Urinary bladder (tissue), 3 donors: ENCODE measurements at regions not wholly inside any gene's neighbourhood (a gene's known extent, or its start where the extent isn't known, plus 50 kb on each side); places are given as distances from the start of the nearest gene placed in this dataset.

Experiments
- DNase-seq: peaks from one replicate; pipeline ENCODE4 v3.0.0-alpha.2; 2015; ENCODE audit errors: extremely low spot score
- H3K27ac ChIP-seq: one replicate; pipeline ENCODE4 v1.5.1; 2013; ENCODE audit warnings: low read depth, mild to moderate bottlenecking, moderate library complexity
- H3K36me3 ChIP-seq: one replicate; pipeline ENCODE4 v1.6.1; 2013; ENCODE audit warnings: mild to moderate bottlenecking, moderate library complexity; ENCODE audit not compliant: insufficient read depth
- H3K4me1 ChIP-seq: one replicate; pipeline ENCODE4 v1.6.1; 2013; ENCODE audit warnings: mild to moderate bottlenecking, moderate library complexity; ENCODE audit not compliant: insufficient read depth
- H3K4me3 ChIP-seq: one replicate; pipeline ENCODE4 v1.5.1; 2013; ENCODE audit warnings: low read depth, low read length
- WGBS: extraction: QIAGEN DNeasy Blood & Tissue Kit; methylation state at CpG from one replicate; pipeline ENCODE4 v1.1.7; 2013; 5-methylcytosine and 5-hydroxymethylcytosine counted together
- donor health status: healthy with polysubstance abuse.
- donor health status: healthy.

GRCh38 chr14:98348505-98348904 lies 923.5 kb downstream of the BCL11B start:
- no peak overlapping the region for H3K4me3 ChIP-seq
- no peaks in the 10 kb centered on the region for H3K4me1 ChIP-seq
- 79% methylated on average over 3 of the region's 3 CpGs for WGBS
- no peak overlapping the region for H3K27ac ChIP-seq
- no peaks in the 10 kb centered on the region for H3K36me3 ChIP-seq
- DNase-seq: no peak

- WGBS: 80% methylated on average over 2 of the region's 2 CpGs
- DNase-seq: no peak
Measured at GRCh38 chr14:98350213-98350612, 921.8 kb downstream of the BCL11B start.

GRCh38 chr14:98364961-98365360 lies 907.0 kb downstream of the BCL11B start:
- Histone ChIP-seq H3K4me3 (no peak overlapping the region), H3K4me1 (no peaks in the 10 kb centered on the region), H3K27ac (no peak overlapping the region), H3K36me3 (no peaks in the 10 kb centered on the region)
- WGBS: 73% methylated on average over 1 of the region's 1 CpG
- no peak for DNase-seq

More at GRCh38 chr14:98350213-98350612, 921.8 kb downstream of the BCL11B start:
- Histone ChIP-seq H3K27ac (no peak overlapping the region), H3K36me3 (no peaks in the 10 kb centered on the region), H3K4me1 (no peaks in the 10 kb centered on the region), H3K4me3 (no peak overlapping the region)

- Histone ChIP-seq H3K27ac (no peak overlapping the region), H3K4me3 (no peak overlapping the region), H3K36me3 (no peaks in the 10 kb centered on the region), H3K4me1 (no peaks in the 10 kb centered on the region)
- DNase-seq: no peak
- WGBS: 86% methylated on average over 6 of the region's 6 CpGs
Measured at GRCh38 chr14:98366429-98366828, 905.6 kb downstream of the BCL11B start.

GRCh38 chr14:98368221-98368620 lies 903.8 kb downstream of the BCL11B start:
- H3K36me3 ChIP-seq: no peaks in the 10 kb centered on the region
- H3K4me1 ChIP-seq: no peaks in the 10 kb centered on the region
- 78% methylated on average over 1 of the region's 1 CpG for WGBS
- H3K4me3 ChIP-seq: no peak overlapping the region
- no peak for DNase-seq
- H3K27ac ChIP-seq: no peak overlapping the region

- Histone ChIP-seq H3K4me1 (no peaks in the 10 kb centered on the region), H3K27ac (no peak overlapping the region), H3K4me3 (no peak overlapping the region), H3K36me3 (no peaks in the 10 kb centered on the region)
- DNase-seq: peak; percentile 6
- 68% methylated on average over 3 of the region's 3 CpGs for WGBS
Measured at GRCh38 chr14:98368916-98369315, 903.1 kb downstream of the BCL11B start.

- no peak overlapping the region for H3K4me3 ChIP-seq
- no peak for DNase-seq
Measured at GRCh38 chr14:98369344-98369743, 902.7 kb downstream of the BCL11B start.

GRCh38 chr14:98370352-98370751 lies 901.6 kb downstream of the BCL11B start:
- Histone ChIP-seq H3K27ac (no peak overlapping the region), H3K36me3 (no peaks in the 10 kb centered on the region), H3K4me1 (no peaks in the 10 kb centered on the region), H3K4me3 (no peak overlapping the region)
- 60% methylated on average over 6 of the region's 6 CpGs for WGBS
- no peak for DNase-seq

More at GRCh38 chr14:98369344-98369743, 902.7 kb downstream of the BCL11B start:
- 45% methylated on average over 2 of the region's 2 CpGs for whole genome bisulfite sequencing
- Histone ChIP-seq H3K27ac (no peak overlapping the region), H3K36me3 (no peaks in the 10 kb centered on the region), H3K4me1 (no peaks in the 10 kb centered on the region)

- H3K4me1 ChIP-seq: no peaks in the 10 kb centered on the region
- WGBS: 71% methylated on average over 4 of the region's 4 CpGs
- H3K36me3 ChIP-seq: no peaks in the 10 kb centered on the region
- no peak overlapping the region for H3K4me3 ChIP-seq
- DNase-seq: no peak
- H3K27ac ChIP-seq: no peak overlapping the region
Measured at GRCh38 chr14:98371141-98371540, 900.9 kb downstream of the BCL11B start.

- H3K4me1 ChIP-seq: no peaks in the 10 kb centered on the region
- H3K27ac ChIP-seq: no peak overlapping the region
- 58% methylated on average over 10 of the region's 10 CpGs for WGBS
- no peak overlapping the region for H3K4me3 ChIP-seq
- DNase-seq: no peak
- H3K36me3 ChIP-seq: no peaks in the 10 kb centered on the region
Measured at GRCh38 chr14:98374136-98374535, 897.9 kb downstream of the BCL11B start.

GRCh38 chr14:98375566-98375965 lies 896.4 kb downstream of the BCL11B start:
- no peak for DNase-seq
- Histone ChIP-seq H3K4me3 (no peak overlapping the region), H3K4me1 (no peaks in the 10 kb centered on the region), H3K27ac (no peak overlapping the region), H3K36me3 (no peaks in the 10 kb centered on the region)
- 91% methylated on average over 5 of the region's 5 CpGs for WGBS

- Histone ChIP-seq H3K4me1 (no peaks in the 10 kb centered on the region), H3K36me3 (no peaks in the 10 kb centered on the region), H3K4me3 (no peak overlapping the region), H3K27ac (no peak overlapping the region)
- 64% methylated on average over 3 of the region's 3 CpGs for WGBS
- DNase-seq: no peak
Measured at GRCh38 chr14:98379830-98380229, 892.2 kb downstream of the BCL11B start.

- WGBS: 65% methylated on average over 4 of the region's 4 CpGs
- no peak overlapping the region for H3K4me3 ChIP-seq
- DNase-seq: no peak
- H3K27ac ChIP-seq: no peak overlapping the region
- no peaks in the 10 kb centered on the region for H3K4me1 ChIP-seq
- H3K36me3 ChIP-seq: no peaks in the 10 kb centered on the region
Measured at GRCh38 chr14:98382662-98383061, 889.3 kb downstream of the BCL11B start.

GRCh38 chr14:98385851-98386250 lies 886.1 kb downstream of the BCL11B start:
- no peaks in the 10 kb centered on the region for H3K36me3 ChIP-seq
- no peak overlapping the region for H3K4me3 ChIP-seq
- no peak for DNase-seq
- H3K4me1 ChIP-seq: no peaks in the 10 kb centered on the region
- H3K27ac ChIP-seq: no peak overlapping the region
- 85% methylated on average over 3 of the region's 3 CpGs for WGBS

GRCh38 chr14:98391061-98391460 lies 880.9 kb downstream of the BCL11B start:
- no peak for DNase-seq
- H3K36me3 ChIP-seq: no peaks in the 10 kb centered on the region
- no peaks in the 10 kb centered on the region for H3K4me1 ChIP-seq
- H3K4me3 ChIP-seq: no peak overlapping the region
- no peak overlapping the region for H3K27ac ChIP-seq
- WGBS: 64% methylated on average over 3 of the region's 3 CpGs
